HEK293 (cell line): ENCODE measurements at regions not wholly inside any gene's neighbourhood (a gene's known extent, or its start where the extent isn't known, plus 50 kb on each side); places are given as distances from the start of the nearest gene placed in this dataset.
"Not testable (repeated sequence)": the region's sequence is repeated elsewhere in the genome, so short reads cannot be mapped to it uniquely, and the experiment has no call there.

Experiments used
- CTCF ChIA-PET: fragments of 350-600 bp; formaldehyde crosslinking; extraction: SDS; loops from one replicate; lab custom pipeline; 2021; ENCODE audit warnings: antibody characterized with exemption; lab: Yijun Ruan, JAX
- POLR2A ChIA-PET: fragments of 300-600 bp; formaldehyde crosslinking; extraction: SDS; loops from one replicate; lab custom pipeline; 2020; ENCODE audit warnings: antibody characterized with exemption, inconsistent platforms; lab: Yijun Ruan, JAX
- H3K27ac ChIP-seq: fragments of 200-500 bp; sonication (Bioruptor generic); 2 replicates; pipeline ENCODE4 v1.5.1; 2014; ENCODE audit warnings: low read depth, low read length, control low read depth, inconsistent platforms; ENCODE audit errors: extremely low read depth
- H3K36me3 ChIP-seq, 2 experiments: fragments of 200-500 bp in 1 of 2; sonication (Bioruptor generic) in 1 of 2; 1 replicate in 1 of 2; 2 replicates in 1 of 2; pipeline ENCODE4 v1.5.1; 2014 to 2017; ENCODE audit warnings: inconsistent platforms in 2 of 2, low read length in 2 of 2; ENCODE audit not compliant: control insufficient read depth in 2 of 2, insufficient read depth in 1 of 2
- H3K4me1 ChIP-seq: fragments of 200-500 bp; sonication (Bioruptor generic); 2 replicates; pipeline ENCODE4 v1.5.1; 2014; ENCODE audit warnings: mild to moderate bottlenecking, low read length, inconsistent platforms; ENCODE audit not compliant: control insufficient read depth, insufficient read depth
- H3K4me3 ChIP-seq: 2 replicates; pipeline ENCODE4 v1.5.1; 2011; ENCODE audit warnings: low read depth, mild to moderate bottlenecking, control low read depth, low read length, moderate library complexity
- H3K9me3 ChIP-seq: fragments of 200-500 bp; sonication (Bioruptor generic); 2 replicates; pipeline ENCODE4 v1.5.1; 2014; ENCODE audit warnings: low read depth, low read length, inconsistent platforms; ENCODE audit not compliant: control insufficient read depth, insufficient read depth
- PRDM10 ChIP-seq: fragments of 450-650 bp; formaldehyde crosslinking; IDR thresholded peaks from 2 replicates; pipeline ENCODE4 v1.5.1; 2016; ENCODE audit warnings: missing biosample characterization, missing genetic modification characterization
- PRDM6 ChIP-seq: fragments of 450-650 bp; formaldehyde crosslinking; IDR thresholded peaks from 2 replicates; pipeline ENCODE4 v1.5.1; 2017; ENCODE audit warnings: missing biosample characterization, missing genetic modification characterization
- SCRT2 ChIP-seq: fragments of 450-650 bp; formaldehyde crosslinking; IDR thresholded peaks from 2 replicates; pipeline ENCODE4 v1.5.1; 2016; ENCODE audit warnings: missing biosample characterization, missing genetic modification characterization
- SETDB1 ChIP-seq: IDR thresholded peaks from one replicate; pipeline ENCODE4 v1.6.1; 2017; ENCODE audit warnings: mild to moderate bottlenecking, low read length, moderate library complexity, mixed read lengths; ENCODE audit not compliant: insufficient read length
- TRIM28 ChIP-seq: IDR thresholded peaks from 2 replicates; pipeline ENCODE4 v1.6.1; 2011; ENCODE audit warnings: low read length, control low read depth, borderline replicate concordance
- ZNF140 ChIP-seq: fragments of 450-650 bp; formaldehyde crosslinking; IDR thresholded peaks from 2 replicates; pipeline ENCODE4 v1.5.1; 2016; ENCODE audit warnings: missing biosample characterization, missing genetic modification characterization
- ZNF157 ChIP-seq: fragments of 450-650 bp; formaldehyde crosslinking; IDR thresholded peaks from 2 replicates; pipeline ENCODE4 v1.5.1; 2016; ENCODE audit warnings: missing biosample characterization, missing genetic modification characterization
- ZNF19 ChIP-seq: fragments of 450-650 bp; formaldehyde crosslinking; IDR thresholded peaks from 2 replicates; pipeline ENCODE4; 2016; ENCODE audit warnings: missing biosample characterization, missing genetic modification characterization, low read depth
- ZNF248 ChIP-seq: fragments of 450-650 bp; formaldehyde crosslinking; IDR thresholded peaks from 2 replicates; pipeline ENCODE4 v1.5.1; 2017; ENCODE audit warnings: missing biosample characterization, missing genetic modification characterization
- ZNF292 ChIP-seq: fragments of 450-650 bp; formaldehyde crosslinking; IDR thresholded peaks from 2 replicates; pipeline ENCODE4 v1.5.1; 2016; ENCODE audit warnings: low read depth, missing biosample characterization, missing genetic modification characterization, borderline replicate concordance
- ZNF473 ChIP-seq: fragments of 450-650 bp; formaldehyde crosslinking; IDR thresholded peaks from 2 replicates; pipeline ENCODE4 v1.5.1; 2017; ENCODE audit warnings: missing biosample characterization, missing genetic modification characterization
- ZNF747 ChIP-seq: fragments of 450-650 bp; formaldehyde crosslinking; IDR thresholded peaks from 2 replicates; pipeline ENCODE4 v1.5.1; 2016; ENCODE audit warnings: missing biosample characterization, missing genetic modification characterization
- ZNF791 ChIP-seq: fragments of 450-650 bp; formaldehyde crosslinking; IDR thresholded peaks from 2 replicates; pipeline ENCODE4 v1.5.1; 2016; ENCODE audit warnings: missing biosample characterization, missing genetic modification characterization
- ZSCAN30 ChIP-seq: fragments of 450-650 bp; IDR thresholded peaks from 2 replicates; pipeline ENCODE4 v1.5.1; 2018; ENCODE audit warnings: missing biosample characterization, mild to moderate bottlenecking, missing genetic modification characterization, moderate library complexity
- ZSCAN5A ChIP-seq: fragments of 450-650 bp; formaldehyde crosslinking; IDR thresholded peaks from 2 replicates; pipeline ENCODE4 v1.5.1; 2016; ENCODE audit warnings: missing biosample characterization, missing genetic modification characterization
- TF ChIP-seq, protein P1 (sequence below): fragments of 450-650 bp; formaldehyde crosslinking; IDR thresholded peaks from 2 replicates; pipeline ENCODE4; 2016; ENCODE audit warnings: missing biosample characterization, missing genetic modification characterization
- TF ChIP-seq, protein P2 (sequence below): sonication (generic); formaldehyde crosslinking; IDR thresholded peaks from 2 replicates; pipeline ENCODE4 v1.8.1; 2022; ENCODE audit warnings: mild to moderate bottlenecking, moderate library complexity, missing genetic modification reagents

GRCh38 chr18:25534401-25534800 is 182.4 kb upstream of the ZNF521 start (continued):
- no peak for TF ChIP-seq PRDM10 (tag by site-specific recombination)

GRCh38 chr18:25533218-25533617 is 181.3 kb upstream of the ZNF521 start:
- ChIA-PET POLR2A (no interaction called here), CTCF (interaction anchor here (0.7 kb wide), 1 partner anchor 333 kb away, joined by 3 read pairs; no protein-coding TSS in a partner anchor)
- H3K4me1 ChIP-seq: no peaks in the 10 kb centered on the region
- TF ChIP-seq ZNF292 (tag by site-specific recombination) (no peak), SETDB1 (peak; percentile 90)
- TF ChIP-seq, all 188 proteins: peak for 1
- Histone ChIP-seq H3K4me3 (no peak overlapping the region), H3K9me3 (no peaks in the 10 kb centered on the region), H3K36me3 (no peaks in the 10 kb centered on the region), H3K27ac (no peak overlapping the region)

DNA sequence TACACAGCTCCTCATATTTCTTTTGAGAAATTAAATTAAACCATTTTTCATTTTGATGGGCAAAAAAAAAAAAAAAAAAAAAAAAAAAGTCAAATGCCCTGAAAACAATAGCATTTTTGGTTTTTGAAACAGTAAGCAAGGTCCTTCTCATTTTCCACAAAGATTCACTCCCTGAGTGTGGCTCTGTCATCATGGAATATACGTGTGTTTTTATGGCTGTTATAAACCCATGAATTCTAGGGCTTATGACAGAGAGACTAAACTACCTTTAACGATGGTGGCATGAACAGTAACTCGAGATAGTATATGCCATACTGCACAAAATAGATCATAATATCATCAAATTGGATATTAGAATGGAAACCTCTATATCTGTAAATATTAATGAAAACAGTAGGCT is 179.2 kb upstream of the ZNF521 start:
- POLR2A ChIA-PET: interaction anchor here (0.6 kb wide), 1 partner anchor 451 kb away, joined by 3 read pairs; no protein-coding TSS in a partner anchor
- Histone ChIP-seq H3K4me1 (no peaks in the 10 kb centered on the region), H3K9me3 (no peaks in the 10 kb centered on the region)
- TF ChIP-seq PRDM6: no peak
- no peak for TF ChIP-seq ZSCAN5A (tag by site-specific recombination)
- no peak for TF ChIP-seq ZNF747 (tag by site-specific recombination)
- TF ChIP-seq ZNF473: no peak
- TF ChIP-seq TRIM28: no peak
- TF ChIP-seq ZNF791 (tag by site-specific recombination): no peak
- TF ChIP-seq, all 188 proteins: peak for 0
- CTCF ChIA-PET: no interaction called here
- Histone ChIP-seq H3K36me3 (no peaks in the 10 kb centered on the region), H3K4me3 (no peak overlapping the region), H3K27ac (no peak overlapping the region)

- H3K9me3 ChIP-seq, H3K4me1 ChIP-seq, H3K36me3 ChIP-seq, H3K4me3 ChIP-seq, CTCF ChIA-PET, H3K27ac ChIP-seq, POLR2A ChIA-PET: not testable (repeated sequence)
Observed at GRCh38 chr18:25525789-25526188, 173.8 kb upstream of the ZNF521 start.

- TF ChIP-seq, protein P1, sequence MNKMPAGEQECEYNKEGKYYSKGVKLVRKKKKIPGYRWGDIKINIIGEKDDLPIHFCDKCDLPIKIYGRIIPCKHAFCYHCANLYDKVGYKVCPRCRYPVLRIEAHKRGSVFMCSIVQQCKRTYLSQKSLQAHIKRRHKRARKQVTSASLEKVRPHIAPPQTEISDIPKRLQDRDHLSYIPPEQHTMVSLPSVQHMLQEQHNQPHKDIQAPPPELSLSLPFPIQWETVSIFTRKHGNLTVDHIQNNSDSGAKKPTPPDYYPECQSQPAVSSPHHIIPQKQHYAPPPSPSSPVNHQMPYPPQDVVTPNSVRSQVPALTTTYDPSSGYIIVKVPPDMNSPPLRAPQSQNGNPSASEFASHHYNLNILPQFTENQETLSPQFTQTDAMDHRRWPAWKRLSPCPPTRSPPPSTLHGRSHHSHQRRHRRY (tag by site-specific recombination): no peak
- TF ChIP-seq, protein P2, sequence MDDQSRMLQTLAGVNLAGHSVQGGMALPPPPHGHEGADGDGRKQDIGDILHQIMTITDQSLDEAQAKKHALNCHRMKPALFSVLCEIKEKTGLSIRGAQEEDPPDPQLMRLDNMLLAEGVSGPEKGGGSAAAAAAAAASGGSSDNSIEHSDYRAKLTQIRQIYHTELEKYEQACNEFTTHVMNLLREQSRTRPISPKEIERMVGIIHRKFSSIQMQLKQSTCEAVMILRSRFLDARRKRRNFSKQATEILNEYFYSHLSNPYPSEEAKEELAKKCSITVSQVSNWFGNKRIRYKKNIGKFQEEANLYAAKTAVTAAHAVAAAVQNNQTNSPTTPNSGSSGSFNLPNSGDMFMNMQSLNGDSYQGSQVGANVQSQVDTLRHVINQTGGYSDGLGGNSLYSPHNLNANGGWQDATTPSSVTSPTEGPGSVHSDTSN: no peak
- TF ChIP-seq ZNF248 (tag by site-specific recombination) (no peak), ZNF157 (tag by site-specific recombination) (no peak), ZSCAN30 (no peak), SCRT2 (tag by site-specific recombination) (no peak), ZNF140 (no peak), ZNF19 (no peak)
- H3K4me3 ChIP-seq: no peak overlapping the region
- ChIA-PET CTCF (no interaction called here), POLR2A (no interaction called here)
- H3K36me3 ChIP-seq: no peaks in the 10 kb centered on the region
- no peak overlapping the region for H3K27ac ChIP-seq
- no peaks in the 10 kb centered on the region for H3K4me1 ChIP-seq
- H3K9me3 ChIP-seq: no peaks in the 10 kb centered on the region
Observed at GRCh38 chr18:25518716-25519053, 166.7 kb upstream of the ZNF521 start.
